ENCODE measurements at regions not wholly inside any gene's neighbourhood (a gene's known extent, or its start where the extent isn't known, plus 50 kb on each side); places are given as distances from the start of the nearest gene placed in this dataset.
A peak's percentile ranks its signal among the peaks of the same experiment; 100 is the strongest.

DNA sequence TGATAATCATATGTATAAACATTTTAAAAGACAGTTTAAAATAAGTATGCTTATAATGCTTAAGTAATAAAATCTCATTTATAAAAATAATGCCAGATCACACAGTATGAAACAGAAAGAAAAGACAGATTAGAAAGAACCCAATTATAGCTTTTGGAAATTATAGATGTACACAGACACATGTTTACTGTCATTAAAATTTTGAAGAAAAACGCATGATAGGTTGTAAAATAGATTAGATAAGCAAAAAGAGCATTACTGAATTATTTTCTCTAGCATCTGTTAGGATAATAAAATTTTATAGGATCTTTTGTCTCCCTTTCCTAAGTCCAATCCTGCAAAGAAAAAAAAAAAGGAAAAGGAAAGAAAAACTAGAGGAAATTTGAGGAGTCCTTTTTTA, 1107.3 kb upstream of the LRRN3 start:
- TF ChIP-seq, protein P1, sequence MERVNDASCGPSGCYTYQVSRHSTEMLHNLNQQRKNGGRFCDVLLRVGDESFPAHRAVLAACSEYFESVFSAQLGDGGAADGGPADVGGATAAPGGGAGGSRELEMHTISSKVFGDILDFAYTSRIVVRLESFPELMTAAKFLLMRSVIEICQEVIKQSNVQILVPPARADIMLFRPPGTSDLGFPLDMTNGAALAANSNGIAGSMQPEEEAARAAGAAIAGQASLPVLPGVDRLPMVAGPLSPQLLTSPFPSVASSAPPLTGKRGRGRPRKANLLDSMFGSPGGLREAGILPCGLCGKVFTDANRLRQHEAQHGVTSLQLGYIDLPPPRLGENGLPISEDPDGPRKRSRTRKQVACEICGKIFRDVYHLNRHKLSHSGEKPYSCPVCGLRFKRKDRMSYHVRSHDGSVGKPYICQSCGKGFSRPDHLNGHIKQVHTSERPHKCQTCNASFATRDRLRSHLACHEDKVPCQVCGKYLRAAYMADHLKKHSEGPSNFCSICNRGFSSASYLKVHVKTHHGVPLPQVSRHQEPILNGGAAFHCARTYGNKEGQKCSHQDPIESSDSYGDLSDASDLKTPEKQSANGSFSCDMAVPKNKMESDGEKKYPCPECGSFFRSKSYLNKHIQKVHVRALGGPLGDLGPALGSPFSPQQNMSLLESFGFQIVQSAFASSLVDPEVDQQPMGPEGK (CRISPR knock-in tag; IDR thresholded peaks at IDR 0.05; ENCODE audit: borderline replicate concordance) = no peak
- TF ChIP-seq RARB (CRISPR knock-in tag; IDR thresholded peaks at IDR 0.05) = no peak
- TF ChIP-seq CREB5 (CRISPR knock-in tag; IDR thresholded peaks at IDR 0.05; ENCODE audit: low read depth) = no peak
- peak; percentile 77 for TF ChIP-seq TCF4 (CRISPR knock-in tag; IDR thresholded peaks at IDR 0.05; ENCODE audit: borderline replicate concordance)
- TF ChIP-seq ZNF70 (CRISPR knock-in tag; IDR thresholded peaks at IDR 0.05) = no peak

All from SK-N-SH treated with all-trans-retinoic acid at 6 μM for 48 hours (cell line).